AG04450 (cell line): ENCODE measurements at regions not wholly inside any gene's neighbourhood (a gene's known extent, or its start where the extent isn't known, plus 50 kb on each side); places are given as distances from the start of the nearest gene placed in this dataset.

Experiments
- CTCF ChIA-PET: fragments of 300-600, 350-600 bp; formaldehyde crosslinking; extraction: SDS; loops from one replicate; lab custom pipeline; 2022; ENCODE audit warnings: antibody characterized with exemption, inconsistent platforms; lab: Charles Lee
- POLR2A ChIA-PET: fragments of 350-600 bp; formaldehyde crosslinking; extraction: SDS; loops from one replicate; lab custom pipeline; 2021; ENCODE audit warnings: antibody characterized with exemption, inconsistent platforms; lab: Yijun Ruan, JAX
- DNase-seq: peaks from one replicate; pipeline ENCODE4 v3.0.0-alpha.2; 2011; ENCODE audit warnings: low read depth, low spot score
- H3K27ac ChIP-seq: one replicate; pipeline ENCODE4 v1.5.1; 2012; ENCODE audit warnings: low read depth, low read length, control low read depth
- H3K27me3 ChIP-seq: one replicate; pipeline ENCODE4 v1.6.0; 2012; ENCODE audit warnings: low read length; ENCODE audit not compliant: control insufficient read depth, insufficient read depth
- H3K4me3 ChIP-seq: 2 replicates; pipeline ENCODE4 v1.5.1; 2011; ENCODE audit warnings: mild to moderate bottlenecking, low read depth, low read length, control low read depth
- H3K9me3 ChIP-seq: 2 replicates; pipeline ENCODE4 v1.5.1; 2012; ENCODE audit warnings: low read length; ENCODE audit not compliant: control insufficient read depth, insufficient read depth
- TF ChIP-seq, protein P1 (sequence below): IDR thresholded peaks from 2 replicates; pipeline ENCODE4 v1.5.1; 2011; ENCODE audit warnings: low read depth, low read length, control low read depth, inconsistent platforms

DNA sequence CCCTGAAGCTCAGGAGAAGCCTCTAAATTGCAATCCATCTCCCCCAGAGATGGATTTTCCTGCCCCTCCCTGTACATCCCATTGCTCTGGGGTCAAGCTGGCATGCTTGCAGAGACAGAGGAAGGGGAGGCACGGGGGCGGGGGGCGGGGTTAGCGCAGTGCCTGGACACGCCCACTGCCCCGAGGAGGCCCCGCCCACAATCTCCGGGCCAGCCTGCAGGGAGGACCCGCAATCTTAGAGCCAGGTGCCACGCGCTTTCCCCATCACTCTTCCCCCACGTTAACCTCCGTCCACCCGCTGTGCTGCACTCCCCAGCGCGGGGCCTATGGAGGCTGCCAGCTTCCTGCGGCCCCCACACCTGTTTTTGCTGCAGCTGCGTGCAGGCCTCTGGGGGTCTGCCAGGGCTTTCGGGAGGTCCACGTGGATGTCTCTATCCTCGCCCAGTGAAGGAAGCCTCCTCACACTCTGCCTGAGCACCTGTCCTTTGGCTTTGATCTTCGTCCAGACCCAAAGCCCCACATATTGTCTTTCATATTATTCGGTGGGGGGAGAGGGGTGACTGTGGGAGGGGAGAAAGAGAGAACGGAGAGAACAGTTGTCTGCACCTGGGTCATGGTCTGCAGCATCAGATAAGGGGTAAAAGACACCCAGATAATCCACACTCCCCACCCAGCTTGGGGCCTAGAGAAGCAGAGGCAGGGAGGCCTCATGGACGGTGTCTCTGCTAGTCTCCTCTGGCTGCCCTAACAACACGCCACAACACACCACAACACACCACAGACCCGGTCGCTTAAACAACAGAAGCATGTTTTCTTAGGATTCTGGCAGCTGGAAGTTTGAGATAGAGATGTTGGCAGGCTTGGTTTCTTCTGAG lies 118.0 kb upstream of the MEF2A start:
- Histone ChIP-seq H3K27ac (no peak overlapping the region), H3K27me3 (no peaks in the 10 kb centered on the region), H3K9me3 (peaks cover 4% of the 10 kb centered on the region; the same call in 1 of the 2 replicates), H3K4me3 (no peak overlapping the region)
- TF ChIP-seq, protein P1, sequence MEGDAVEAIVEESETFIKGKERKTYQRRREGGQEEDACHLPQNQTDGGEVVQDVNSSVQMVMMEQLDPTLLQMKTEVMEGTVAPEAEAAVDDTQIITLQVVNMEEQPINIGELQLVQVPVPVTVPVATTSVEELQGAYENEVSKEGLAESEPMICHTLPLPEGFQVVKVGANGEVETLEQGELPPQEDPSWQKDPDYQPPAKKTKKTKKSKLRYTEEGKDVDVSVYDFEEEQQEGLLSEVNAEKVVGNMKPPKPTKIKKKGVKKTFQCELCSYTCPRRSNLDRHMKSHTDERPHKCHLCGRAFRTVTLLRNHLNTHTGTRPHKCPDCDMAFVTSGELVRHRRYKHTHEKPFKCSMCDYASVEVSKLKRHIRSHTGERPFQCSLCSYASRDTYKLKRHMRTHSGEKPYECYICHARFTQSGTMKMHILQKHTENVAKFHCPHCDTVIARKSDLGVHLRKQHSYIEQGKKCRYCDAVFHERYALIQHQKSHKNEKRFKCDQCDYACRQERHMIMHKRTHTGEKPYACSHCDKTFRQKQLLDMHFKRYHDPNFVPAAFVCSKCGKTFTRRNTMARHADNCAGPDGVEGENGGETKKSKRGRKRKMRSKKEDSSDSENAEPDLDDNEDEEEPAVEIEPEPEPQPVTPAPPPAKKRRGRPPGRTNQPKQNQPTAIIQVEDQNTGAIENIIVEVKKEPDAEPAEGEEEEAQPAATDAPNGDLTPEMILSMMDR = no peak
- POLR2A ChIA-PET = no interaction called here
- CTCF ChIA-PET = no interaction called here
- no peak for DNase-seq

- H3K27ac ChIP-seq = no peak overlapping the region
- peaks cover 4% of the 10 kb centered on the region; the same call in 1 of the 2 replicates for H3K9me3 ChIP-seq
- TF ChIP-seq, protein P1 = no peak
- no peaks in the 10 kb centered on the region for H3K27me3 ChIP-seq
- no peak for DNase-seq
- POLR2A ChIA-PET = no interaction called here
- no peak overlapping the region for H3K4me3 ChIP-seq
- CTCF ChIA-PET = no interaction called here
These were observed 116.3 kb upstream of the MEF2A start for GRCh38 chr15:99449514-99449913.

DNA sequence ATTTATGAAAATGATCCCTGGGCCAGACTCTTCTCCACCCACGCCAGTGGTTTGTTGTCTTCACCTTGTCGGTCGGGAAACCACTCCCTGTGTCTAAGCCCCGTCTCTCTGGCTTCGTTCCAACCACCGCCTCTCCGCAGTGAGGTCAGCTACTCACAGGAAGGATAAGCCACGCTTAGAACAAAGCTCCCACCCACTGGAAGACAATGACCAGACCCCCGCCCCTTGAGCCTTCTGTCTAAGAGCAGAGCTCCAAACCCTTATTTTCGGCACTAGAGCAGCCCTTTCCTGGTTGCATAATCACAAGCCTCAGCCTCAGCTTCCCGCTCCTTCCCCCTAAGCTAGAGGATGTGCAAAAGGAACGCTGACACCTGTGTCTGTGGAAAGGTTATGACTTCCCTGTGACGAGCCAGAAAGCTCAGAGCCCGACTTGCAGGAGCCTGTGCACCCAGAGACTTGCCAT lies 114.9 kb upstream of the MEF2A start:
- TF ChIP-seq, protein P1 = no peak
- Histone ChIP-seq H3K9me3 (peaks cover 4% of the 10 kb centered on the region; the same call in 1 of the 2 replicates), H3K27me3 (no peaks in the 10 kb centered on the region), H3K4me3 (no peak overlapping the region), H3K27ac (no peak overlapping the region)
- POLR2A ChIA-PET = no interaction called here
- CTCF ChIA-PET = no interaction called here
- no peak for DNase-seq

- TF ChIP-seq, protein P1 = no peak
- H3K4me3 ChIP-seq = no peak overlapping the region
- ChIA-PET CTCF (no interaction called here), POLR2A (no interaction called here)
- DNase-seq = no peak
- no peaks in the 10 kb centered on the region for H3K27me3 ChIP-seq
- H3K27ac ChIP-seq = no peak overlapping the region
- peaks cover 4% of the 10 kb centered on the region; the same call in 1 of the 2 replicates for H3K9me3 ChIP-seq
These were observed 114.3 kb upstream of the MEF2A start for GRCh38 chr15:99451484-99451883.

DNA sequence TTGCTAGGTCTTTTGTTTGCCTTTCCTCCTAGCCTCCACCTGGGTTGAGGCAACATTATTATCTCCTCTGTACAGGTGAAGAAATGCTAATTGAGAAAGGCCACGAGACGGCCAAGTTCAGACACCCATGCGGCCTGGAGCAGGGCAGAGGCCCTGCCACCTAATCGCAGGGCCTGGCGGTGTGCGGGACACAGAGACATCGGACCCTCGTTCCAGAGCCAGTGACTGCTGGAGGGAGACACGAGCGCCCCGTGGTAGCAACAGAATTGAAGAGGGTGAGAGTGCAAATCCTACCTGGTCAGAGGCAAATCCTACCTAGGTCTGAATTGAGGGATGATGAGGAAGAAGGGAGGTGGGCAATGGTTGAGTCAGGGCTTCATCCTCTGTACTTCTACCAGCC lies 113.8 kb upstream of the MEF2A start:
- POLR2A ChIA-PET = no interaction called here
- Histone ChIP-seq H3K4me3 (no peak overlapping the region), H3K27ac (no peak overlapping the region), H3K9me3 (peaks cover 2% of the 10 kb centered on the region; the same call in 1 of the 2 replicates), H3K27me3 (no peaks in the 10 kb centered on the region)
- no peak for DNase-seq
- TF ChIP-seq, protein P1 = no peak
- CTCF ChIA-PET = interaction anchor here (5.2 kb wide), 1 partner anchor 252 kb away, joined by 38 read pairs; no protein-coding TSS in a partner anchor
